Caco-2 (cell line): ENCODE measurements at regions not wholly inside any gene's neighbourhood (a gene's known extent, or its start where the extent isn't known, plus 50 kb on each side); places are given as distances from the start of the nearest gene placed in this dataset.

ENCODE experiments used
- BruUV-seq: library from RNA; stranded (reverse); fragments of 400-500 nt; replicated peaks from 2 replicates; lab custom pipeline; 2021; lab: Mats Ljungman, UMichigan
- CTCF ChIA-PET: fragments of 300-600 bp; sonication (Branson Sonifier 250); formaldehyde crosslinking; loops from one replicate; lab custom pipeline; 2022; ENCODE audit warnings: antibody characterized with exemption; lab: Charles Lee
- POLR2A ChIA-PET: fragments of 300-600 bp; sonication (Branson Sonifier 250); formaldehyde crosslinking; loops from one replicate; lab custom pipeline; 2022; ENCODE audit warnings: antibody characterized with exemption; lab: Charles Lee
- DNase-seq, 2 experiments: peaks; one replicate each; pipeline versions ENCODE4 v3.0.0 to v3.0.0-alpha.2; 2020 to 2022
- H3K27me3 ChIP-seq: replicated peaks from 2 replicates; pipeline ENCODE4 v1.6.0; 2011; ENCODE audit warnings: low read length; ENCODE audit not compliant: control insufficient read depth, insufficient read depth
- H3K36me3 ChIP-seq: 2 replicates; pipeline ENCODE4 v1.5.1; 2011; ENCODE audit warnings: low read length; ENCODE audit not compliant: control insufficient read depth, insufficient read depth
- H3K4me1 ChIP-seq: fragments of 250-450 bp; sonication (Bioruptor Pico); 2 replicates; pipeline ENCODE4 v1.5.1; 2020; ENCODE audit warnings: mild to moderate bottlenecking
- H3K4me3 ChIP-seq: 2 replicates; pipeline ENCODE4 v1.5.1; 2011; ENCODE audit warnings: low read depth, mild to moderate bottlenecking, control low read depth, low read length
- H3K9me3 ChIP-seq: fragments of 250-450 bp; sonication (Bioruptor Pico); 2 replicates; pipeline ENCODE4 v1.5.1; 2020; ENCODE audit warnings: mild to moderate bottlenecking, moderate library complexity
- H3K27ac Mint-ChIP-seq: one replicate; pipeline ENCODE4 v1.8.0; 2022; ENCODE audit warnings: mixed read lengths; ENCODE audit not compliant: unreplicated experiment
- H3K27me3 Mint-ChIP-seq: one replicate; pipeline ENCODE4 v1.8.0; 2022; ENCODE audit warnings: mixed read lengths; ENCODE audit not compliant: insufficient read depth, unreplicated experiment
- H3K36me3 Mint-ChIP-seq: one replicate; pipeline ENCODE4 v1.8.0; 2022; ENCODE audit warnings: mild to moderate bottlenecking, mixed read lengths; ENCODE audit not compliant: insufficient read depth, unreplicated experiment
- H3K4me1 Mint-ChIP-seq: one replicate; pipeline ENCODE4 v1.8.0; 2022; ENCODE audit warnings: low read depth, mixed read lengths; ENCODE audit not compliant: unreplicated experiment
- H3K4me3 Mint-ChIP-seq: one replicate; pipeline ENCODE4 v1.8.0; 2022; ENCODE audit warnings: mild to moderate bottlenecking, moderate library complexity, mixed read lengths; ENCODE audit not compliant: unreplicated experiment
- H3K9me3 Mint-ChIP-seq: one replicate; pipeline ENCODE4 v1.8.0; 2022; ENCODE audit warnings: mixed read lengths; ENCODE audit not compliant: unreplicated experiment
- intact Hi-C: fragments of 100-400 bp; cut with micrococcal nuclease; formaldehyde crosslinking; loops from one replicate; pipeline ENCODE4 v1.10.0; 2022; ENCODE audit not compliant: unreplicated experiment
- TF ChIP-seq, protein P1 (sequence below), 2 experiments: fragments of 200-600 bp in 1 of 2; IDR thresholded peaks; 1 replicate in 1 of 2; 2 replicates in 1 of 2; pipeline versions ENCODE4 v1.5.1 to v1.8.0; 2011 to 2022; ENCODE audit warnings: antibody characterized with exemption in 1 of 2, control low read depth in 1 of 2, inconsistent platforms in 1 of 2, low read depth in 1 of 2, low read length in 1 of 2, mild to moderate bottlenecking in 1 of 2, moderate library complexity in 1 of 2; ENCODE audit not compliant: insufficient read depth in 1 of 2, severe bottlenecking in 1 of 2, unreplicated experiment in 1 of 2

DNA sequence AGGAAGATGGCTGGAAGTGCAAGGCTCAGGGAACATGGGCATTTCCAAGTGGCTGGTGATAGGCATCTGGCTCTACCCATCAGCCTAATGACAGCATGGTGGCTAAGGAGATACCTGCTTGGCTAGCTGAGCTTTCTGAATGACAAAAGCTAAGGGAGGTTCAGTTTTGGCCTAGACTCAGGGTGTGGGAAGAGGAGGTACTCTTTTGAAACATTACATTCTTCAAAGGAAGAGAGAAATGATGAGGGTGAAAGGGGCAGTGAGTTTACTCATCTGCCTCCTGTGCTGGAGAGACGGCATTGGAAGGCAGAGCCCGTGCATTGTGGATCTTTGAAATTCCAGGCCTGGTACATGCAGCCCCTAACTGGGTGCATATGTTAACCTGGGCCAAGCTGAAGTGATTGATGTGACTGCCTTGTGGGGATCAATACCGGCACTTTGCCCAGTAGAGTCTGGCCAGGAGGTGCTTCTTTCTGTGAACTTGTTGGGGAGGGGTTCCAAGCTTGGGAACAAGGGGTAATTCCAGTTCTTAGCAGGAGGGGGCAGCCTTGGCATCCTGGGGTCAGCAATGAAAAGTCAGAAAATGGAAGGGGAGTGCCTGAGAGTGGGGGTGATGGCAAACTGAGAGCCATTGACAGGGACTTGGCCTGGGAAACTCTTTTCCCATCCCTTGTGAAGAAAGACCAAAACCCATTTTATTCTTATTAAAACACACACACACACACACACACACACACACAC lies 108.6 kb downstream of the ACER2 start:
- DNase-seq, result peak in 1 of 2 experiments; percentile 27
- H3K27ac Mint-ChIP-seq, result no peak overlapping the region
- Histone ChIP-seq H3K36me3 (no peaks in the 10 kb centered on the region), H3K9me3 (no peaks in the 10 kb centered on the region), H3K4me3 (no peak overlapping the region), H3K4me1 (peaks cover 7% of the 10 kb centered on the region; the same call in 1 of the 2 replicates), H3K27me3 (no peaks in the 10 kb centered on the region)
- no peaks in the 10 kb centered on the region for H3K9me3 Mint-ChIP-seq
- no peaks in the 10 kb centered on the region for H3K4me1 Mint-ChIP-seq
- ChIA-PET POLR2A (no interaction called here), CTCF (interaction anchor here (0.6 to 1.2 kb wide), 2 partner anchors 125 to 378 kb away, joined by 3 to 5 read pairs; no protein-coding TSS in a partner anchor)
- no peak overlapping the region for H3K4me3 Mint-ChIP-seq
- H3K27me3 Mint-ChIP-seq, result no peaks in the 10 kb centered on the region
- H3K36me3 Mint-ChIP-seq, result no peaks in the 10 kb centered on the region
- TF ChIP-seq, protein P1, sequence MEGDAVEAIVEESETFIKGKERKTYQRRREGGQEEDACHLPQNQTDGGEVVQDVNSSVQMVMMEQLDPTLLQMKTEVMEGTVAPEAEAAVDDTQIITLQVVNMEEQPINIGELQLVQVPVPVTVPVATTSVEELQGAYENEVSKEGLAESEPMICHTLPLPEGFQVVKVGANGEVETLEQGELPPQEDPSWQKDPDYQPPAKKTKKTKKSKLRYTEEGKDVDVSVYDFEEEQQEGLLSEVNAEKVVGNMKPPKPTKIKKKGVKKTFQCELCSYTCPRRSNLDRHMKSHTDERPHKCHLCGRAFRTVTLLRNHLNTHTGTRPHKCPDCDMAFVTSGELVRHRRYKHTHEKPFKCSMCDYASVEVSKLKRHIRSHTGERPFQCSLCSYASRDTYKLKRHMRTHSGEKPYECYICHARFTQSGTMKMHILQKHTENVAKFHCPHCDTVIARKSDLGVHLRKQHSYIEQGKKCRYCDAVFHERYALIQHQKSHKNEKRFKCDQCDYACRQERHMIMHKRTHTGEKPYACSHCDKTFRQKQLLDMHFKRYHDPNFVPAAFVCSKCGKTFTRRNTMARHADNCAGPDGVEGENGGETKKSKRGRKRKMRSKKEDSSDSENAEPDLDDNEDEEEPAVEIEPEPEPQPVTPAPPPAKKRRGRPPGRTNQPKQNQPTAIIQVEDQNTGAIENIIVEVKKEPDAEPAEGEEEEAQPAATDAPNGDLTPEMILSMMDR (IDR thresholded peaks at IDR 0.05; ENCODE audit: insufficient read depth in 1 of 2, low read depth in 1 of 2, low read length in 1 of 2, severe bottlenecking in 1 of 2, unreplicated experiment in 1 of 2), result peak; percentile 19 to 36
- intact Hi-C loops, result no loop called here
- BruUV-seq, result no TSS peak

DNA sequence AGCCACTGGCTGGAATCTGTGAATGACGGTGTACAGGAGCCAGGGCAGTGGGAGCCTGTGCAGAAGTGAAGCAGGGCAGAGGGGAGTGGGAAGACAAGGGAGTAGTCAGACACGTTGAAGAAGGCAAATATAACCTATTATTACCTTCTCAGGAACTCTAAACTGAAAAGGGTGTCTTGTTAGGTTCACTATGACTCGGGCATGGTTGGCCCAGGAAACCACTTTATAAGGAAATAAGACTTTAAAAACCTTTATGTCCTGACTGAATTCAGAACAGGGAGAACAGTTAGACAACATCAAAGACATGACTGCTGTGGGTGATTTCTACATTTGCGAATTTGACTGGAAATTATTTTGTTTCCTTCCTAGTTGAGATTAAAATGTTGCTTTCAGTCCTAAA lies 107.5 kb downstream of the ACER2 start:
- Histone ChIP-seq H3K9me3 (no peaks in the 10 kb centered on the region), H3K36me3 (no peaks in the 10 kb centered on the region), H3K27me3 (no peaks in the 10 kb centered on the region), H3K4me1 (peaks cover 7% of the 10 kb centered on the region; the same call in 1 of the 2 replicates), H3K4me3 (no peak overlapping the region)
- H3K4me1 Mint-ChIP-seq, result no peaks in the 10 kb centered on the region
- no TSS peak for BruUV-seq
- no peaks in the 10 kb centered on the region for H3K27me3 Mint-ChIP-seq
- POLR2A ChIA-PET, result no interaction called here
- CTCF ChIA-PET, result no interaction called here
- no peak for DNase-seq
- H3K36me3 Mint-ChIP-seq, result no peaks in the 10 kb centered on the region
- H3K27ac Mint-ChIP-seq, result no peak overlapping the region
- TF ChIP-seq, protein P1 (IDR thresholded peaks at IDR 0.05; ENCODE audit: insufficient read depth in 1 of 2, low read depth in 1 of 2, low read length in 1 of 2, severe bottlenecking in 1 of 2, unreplicated experiment in 1 of 2), result no peak
- intact Hi-C loops, result no loop called here
- H3K9me3 Mint-ChIP-seq, result no peaks in the 10 kb centered on the region
- H3K4me3 Mint-ChIP-seq, result no peak overlapping the region

DNA sequence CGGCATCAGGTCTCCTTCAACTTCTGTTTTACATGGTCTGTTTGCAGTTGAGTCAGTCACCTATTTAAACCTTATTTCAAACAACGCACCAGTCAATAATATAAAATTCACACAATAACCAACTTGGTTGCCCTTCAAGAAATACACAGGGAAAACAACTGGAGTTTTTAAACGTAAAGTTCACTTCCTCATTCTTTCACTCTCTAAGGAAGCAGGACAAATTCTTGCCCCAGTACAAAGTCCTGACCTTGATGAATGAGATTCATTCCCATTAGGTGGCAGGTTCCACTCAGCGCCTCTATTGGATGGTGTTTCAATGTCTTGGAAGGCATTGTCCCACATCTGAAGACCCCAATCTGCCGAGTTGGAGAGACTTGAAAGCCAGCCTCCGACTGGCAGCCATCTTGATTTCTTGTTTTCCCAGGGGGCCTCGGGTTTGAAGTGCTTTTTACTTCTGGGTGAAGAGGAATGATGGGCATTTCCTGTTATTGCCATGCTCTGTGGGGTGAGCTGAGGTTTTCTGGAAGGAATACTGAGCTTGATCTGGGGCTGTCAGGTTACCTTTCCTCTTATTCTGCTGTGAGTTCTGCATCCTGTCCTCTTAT lies 105.0 kb downstream of the ACER2 start:
- Mint-ChIP-seq H3K27me3 (no peaks in the 10 kb centered on the region), H3K4me3 (no peak overlapping the region), H3K36me3 (no peaks in the 10 kb centered on the region), H3K4me1 (no peaks in the 10 kb centered on the region), H3K9me3 (no peaks in the 10 kb centered on the region), H3K27ac (no peak overlapping the region)
- intact Hi-C loops, result no loop called here
- Histone ChIP-seq H3K27me3 (no peaks in the 10 kb centered on the region), H3K36me3 (no peaks in the 10 kb centered on the region), H3K4me3 (no peak overlapping the region), H3K9me3 (no peaks in the 10 kb centered on the region), H3K4me1 (peaks cover 7% of the 10 kb centered on the region; the same call in 1 of the 2 replicates)
- CTCF ChIA-PET, result no interaction called here
- BruUV-seq, result no TSS peak
- DNase-seq, result no peak
- TF ChIP-seq, protein P1 (IDR thresholded peaks at IDR 0.05; ENCODE audit: insufficient read depth in 1 of 2, low read depth in 1 of 2, low read length in 1 of 2, severe bottlenecking in 1 of 2, unreplicated experiment in 1 of 2), result no peak
- POLR2A ChIA-PET, result no interaction called here
